IPS DF 4.7 (cell line): ENCODE measurements at regions not wholly inside any gene's neighbourhood (a gene's known extent, or its start where the extent isn't known, plus 50 kb on each side); places are given as distances from the start of the nearest gene placed in this dataset.
A peak's percentile ranks its signal among the peaks of the same experiment; 100 is the strongest.

Experiments
- DNase-seq: peaks from one replicate; pipeline ENCODE4 v3.0.0-alpha.2; 2013; ENCODE audit warnings: low spot score; ENCODE audit errors: extremely low read depth

DNA sequence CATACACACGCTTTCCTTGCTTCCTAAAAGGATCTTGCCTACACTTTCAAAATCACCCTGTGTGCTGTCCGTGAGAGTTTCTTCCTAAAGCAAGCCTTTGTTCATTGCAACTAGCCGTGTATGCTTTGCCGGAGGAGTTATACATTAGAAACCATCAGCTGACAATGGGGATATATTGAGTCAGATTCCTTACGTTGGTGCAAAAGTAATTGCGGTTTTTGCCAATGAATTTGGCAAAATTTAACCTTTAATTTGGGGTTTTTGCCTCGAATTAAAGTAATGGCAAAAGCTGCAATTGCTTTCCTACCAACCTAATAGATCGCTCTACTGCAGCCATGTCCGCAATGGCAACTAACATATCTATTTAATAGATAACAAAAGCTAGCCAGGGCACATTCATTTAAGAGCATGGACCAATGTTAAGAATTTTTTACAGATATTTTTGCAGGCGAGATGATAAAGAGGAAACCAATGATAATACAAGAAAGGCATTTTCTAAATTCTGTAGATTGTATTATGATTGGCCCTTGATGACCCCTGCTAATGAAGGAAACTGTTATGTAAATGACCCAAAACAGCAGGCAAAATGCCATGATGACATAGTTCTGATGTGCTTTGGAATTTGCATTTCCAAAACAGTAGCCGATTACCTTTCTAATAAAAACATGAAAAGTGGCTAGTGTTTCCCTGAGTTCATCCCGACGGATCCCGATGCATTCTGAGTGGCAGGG, 184.8 kb upstream of the NRP1 start:
- peak; percentile 36 for DNase-seq

DNA sequence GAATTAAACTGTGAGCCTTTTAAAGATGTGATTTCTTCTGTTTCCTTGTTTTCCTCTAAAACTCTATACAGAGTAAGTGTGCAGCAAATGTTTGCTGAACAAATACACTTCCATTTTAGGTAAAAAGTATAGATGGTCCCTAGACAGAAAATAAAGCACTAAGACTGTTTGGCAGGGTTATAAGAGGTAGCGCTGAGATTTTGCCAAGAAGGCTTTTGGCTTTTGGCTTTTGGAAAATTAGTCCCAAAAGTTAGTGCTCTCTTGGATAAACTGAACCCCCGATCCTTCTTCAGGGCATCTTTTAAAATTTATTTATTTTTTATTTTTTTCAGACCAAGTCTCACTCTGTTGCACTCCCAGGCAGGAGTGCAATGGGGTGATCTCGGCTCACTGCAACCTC, 175.7 kb upstream of the NRP1 start:
- no peak for DNase-seq

DNA sequence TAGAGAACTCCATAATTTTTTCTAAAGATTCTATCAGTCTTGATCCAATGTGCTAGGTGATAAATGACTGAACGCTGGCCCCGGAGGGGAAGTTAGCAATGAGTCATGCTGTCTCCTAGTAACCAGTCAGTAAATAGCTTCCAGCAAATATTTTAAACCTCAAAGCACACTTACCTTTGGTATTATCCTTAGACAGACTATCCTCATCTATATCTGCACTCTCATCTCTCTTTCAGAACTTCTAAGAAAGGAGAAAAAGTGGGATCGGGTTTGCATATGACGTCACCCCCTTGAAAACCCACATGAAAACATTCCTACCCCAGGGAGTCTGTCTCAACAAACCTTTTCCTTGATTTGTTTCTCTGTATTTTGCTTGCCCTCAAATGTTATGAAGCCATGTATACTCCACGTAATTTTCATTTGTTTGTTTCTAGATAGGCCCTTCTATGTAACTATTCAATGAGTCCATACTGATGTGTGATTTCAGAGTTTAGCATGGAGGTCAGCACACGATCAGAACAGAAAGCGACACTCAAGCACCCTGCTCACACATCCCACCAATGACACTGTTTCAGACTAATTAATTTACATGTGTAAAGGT, 174.9 kb upstream of the NRP1 start:
- DNase-seq = no peak

DNA sequence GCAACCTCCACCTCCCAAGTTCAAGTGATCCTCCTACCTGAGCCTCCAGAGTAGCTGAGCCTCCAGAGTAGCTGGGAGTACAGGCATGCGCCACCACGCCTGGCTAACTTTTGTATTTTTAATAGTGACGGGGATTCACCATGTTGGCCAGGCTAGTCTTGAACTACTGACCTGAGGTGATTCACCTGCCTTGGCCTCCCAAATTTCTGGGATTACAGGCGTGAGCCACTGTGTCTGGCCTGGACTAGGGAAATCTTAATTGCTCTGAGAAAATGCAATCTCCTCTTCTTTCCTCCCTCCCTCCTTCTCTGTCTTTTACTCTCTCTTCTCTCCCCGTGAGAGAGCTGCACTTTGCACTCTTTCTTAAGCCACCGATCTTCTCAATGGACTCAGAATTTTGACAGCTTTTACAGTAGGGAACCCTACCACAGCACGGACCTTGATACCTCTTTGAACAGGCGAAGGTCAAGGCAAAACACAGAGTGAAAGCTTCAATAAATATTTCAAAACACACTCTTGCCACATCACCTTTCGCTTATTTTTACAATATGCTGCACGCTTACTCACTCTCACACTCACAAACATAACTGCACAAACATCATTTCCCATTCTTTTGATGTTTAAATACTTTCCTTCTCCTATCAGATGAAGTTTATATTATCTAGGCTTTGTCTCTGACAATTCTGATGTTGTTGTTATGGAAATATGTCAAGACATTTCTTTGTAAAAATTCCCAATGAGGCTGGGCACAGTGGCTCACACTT, 173.4 kb upstream of the NRP1 start:
- DNase-seq = no peak

DNA sequence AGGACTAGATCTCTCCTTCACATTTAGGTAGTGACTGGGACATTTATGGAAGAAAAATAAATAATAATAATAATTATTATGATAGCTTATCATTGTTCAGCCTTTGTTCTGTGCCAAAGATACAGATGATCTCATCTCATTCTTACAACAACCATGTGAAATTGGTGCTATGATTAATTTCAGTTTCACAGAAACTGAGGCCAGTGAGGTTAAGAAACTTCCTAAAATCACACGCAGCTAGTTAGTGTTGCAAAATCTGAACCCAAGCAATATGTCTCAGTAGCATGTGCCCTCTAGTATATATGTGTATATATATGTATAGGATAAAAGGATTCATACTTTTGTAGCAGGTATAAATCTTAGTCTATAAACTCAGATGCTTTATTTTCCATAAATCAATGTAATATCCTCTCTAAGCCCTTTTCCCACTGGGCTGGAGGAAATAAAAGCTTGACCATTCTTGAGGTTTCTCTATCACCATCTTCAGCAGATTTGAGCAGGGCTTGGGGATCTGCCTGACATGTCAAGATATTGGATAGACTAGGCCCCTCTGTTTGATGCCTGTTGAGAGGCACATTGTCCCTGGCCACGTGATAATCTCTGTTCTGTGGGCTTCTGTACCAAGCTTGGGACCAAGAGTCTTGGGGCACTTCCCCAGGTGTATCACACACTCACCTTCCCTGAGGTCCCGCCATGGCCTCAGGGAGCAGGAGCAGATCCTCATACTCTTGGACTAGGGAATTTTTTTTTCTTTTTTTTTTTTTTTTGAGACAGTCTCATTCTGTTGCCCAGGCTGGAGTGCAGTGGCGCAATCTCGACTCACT, 172.6 kb upstream of the NRP1 start:
- DNase-seq = no peak

DNA sequence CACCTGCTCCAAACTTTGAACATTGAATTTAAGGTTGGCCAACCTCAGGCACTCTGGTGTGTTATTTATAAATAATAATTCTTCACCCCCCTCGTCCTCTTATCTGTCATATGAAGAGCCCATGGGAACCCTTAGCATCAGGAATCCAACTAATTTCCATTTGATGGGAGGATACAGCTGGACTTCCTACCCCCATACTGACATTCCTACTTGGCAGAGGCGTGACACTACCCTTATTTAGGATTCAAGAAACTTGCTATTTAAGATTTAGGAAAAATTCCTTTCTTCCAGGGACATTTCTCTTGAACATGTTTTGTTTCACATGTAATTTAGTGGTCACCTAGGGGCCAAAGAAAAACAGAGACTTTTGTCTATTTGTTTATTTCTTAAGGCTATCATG, 171.9 kb upstream of the NRP1 start:
- DNase-seq = no peak

DNA sequence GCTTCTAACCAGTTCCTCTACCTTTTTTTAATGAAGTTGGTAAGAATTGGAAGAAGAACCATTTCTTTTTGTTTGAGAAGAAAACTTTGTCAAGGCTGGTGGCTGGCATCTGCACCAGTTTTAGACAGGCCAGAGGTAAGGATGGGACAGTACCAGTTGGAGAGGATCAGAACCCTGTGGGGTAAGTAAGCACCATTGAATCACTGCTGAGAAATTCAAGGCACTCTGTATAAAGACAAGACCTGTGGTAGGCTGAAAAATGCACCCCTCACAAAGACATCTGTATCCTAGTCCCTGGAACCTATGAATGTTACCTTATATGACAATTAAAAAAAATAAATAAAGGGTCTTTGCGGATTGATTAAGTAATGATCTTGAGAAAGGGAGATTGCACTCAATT, 166.7 kb upstream of the NRP1 start:
- no peak for DNase-seq

DNA sequence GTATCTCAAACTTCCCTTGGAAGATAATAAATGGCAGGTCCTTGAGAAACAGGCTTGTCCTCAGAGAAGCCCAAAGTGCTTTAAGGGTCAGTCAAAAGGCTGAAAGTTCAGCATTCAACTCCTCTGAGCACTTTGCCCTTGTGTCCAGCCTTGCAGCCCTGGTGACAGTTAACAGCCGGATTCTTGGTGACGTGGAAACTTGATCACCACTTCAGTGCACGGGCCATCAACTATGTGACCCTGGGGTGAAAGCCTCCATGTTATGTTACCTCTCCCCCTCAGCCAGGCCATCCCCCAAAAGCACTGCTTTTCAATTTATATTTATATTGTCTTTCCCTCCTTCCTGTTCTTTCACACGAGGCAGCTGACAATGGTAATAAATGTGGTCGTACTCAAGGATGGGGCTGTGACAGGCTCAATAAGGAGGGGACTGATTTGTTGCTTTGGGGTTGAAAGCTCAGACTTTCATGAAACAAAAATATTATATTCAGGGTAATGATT, 164.0 kb upstream of the NRP1 start:
- no peak for DNase-seq

DNA sequence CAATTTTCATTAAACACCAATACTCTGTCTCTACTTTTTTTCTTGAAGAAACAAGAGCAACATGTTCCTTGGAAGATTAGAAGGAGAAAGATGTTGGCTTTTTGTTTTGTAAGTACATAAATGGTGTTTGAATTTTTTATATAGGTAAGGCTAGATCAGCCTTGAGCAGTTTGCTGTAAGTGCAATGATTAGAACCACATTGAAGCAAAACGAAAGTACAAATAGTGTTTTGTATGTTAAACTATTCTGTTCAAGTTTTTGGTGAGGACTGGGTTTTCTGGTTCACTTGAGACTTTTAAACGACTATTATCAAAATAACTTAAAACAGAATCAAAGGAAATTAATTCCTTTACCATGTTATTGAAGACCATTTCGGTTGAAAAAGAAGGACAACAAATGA, 162.9 kb upstream of the NRP1 start:
- no peak for DNase-seq

DNA sequence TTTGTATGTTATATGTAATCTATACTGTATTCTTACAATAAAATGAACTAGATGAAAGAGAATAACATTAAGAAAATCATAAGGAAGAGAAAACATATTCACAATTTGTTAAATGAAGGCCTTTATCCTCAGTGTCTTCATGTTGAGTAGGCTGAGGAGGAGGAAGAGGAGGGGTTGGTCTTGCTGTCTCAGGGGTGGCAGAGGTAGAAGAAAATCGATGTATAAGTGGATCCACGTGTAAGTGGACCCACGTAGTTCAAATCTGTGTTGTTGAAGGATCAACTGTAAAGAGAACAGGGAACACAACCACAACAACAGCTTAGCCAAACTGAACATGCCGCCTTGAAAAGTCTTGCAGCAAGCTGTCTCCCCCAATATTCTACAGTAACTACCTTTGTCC, 161.6 kb upstream of the NRP1 start:
- no peak for DNase-seq

DNA sequence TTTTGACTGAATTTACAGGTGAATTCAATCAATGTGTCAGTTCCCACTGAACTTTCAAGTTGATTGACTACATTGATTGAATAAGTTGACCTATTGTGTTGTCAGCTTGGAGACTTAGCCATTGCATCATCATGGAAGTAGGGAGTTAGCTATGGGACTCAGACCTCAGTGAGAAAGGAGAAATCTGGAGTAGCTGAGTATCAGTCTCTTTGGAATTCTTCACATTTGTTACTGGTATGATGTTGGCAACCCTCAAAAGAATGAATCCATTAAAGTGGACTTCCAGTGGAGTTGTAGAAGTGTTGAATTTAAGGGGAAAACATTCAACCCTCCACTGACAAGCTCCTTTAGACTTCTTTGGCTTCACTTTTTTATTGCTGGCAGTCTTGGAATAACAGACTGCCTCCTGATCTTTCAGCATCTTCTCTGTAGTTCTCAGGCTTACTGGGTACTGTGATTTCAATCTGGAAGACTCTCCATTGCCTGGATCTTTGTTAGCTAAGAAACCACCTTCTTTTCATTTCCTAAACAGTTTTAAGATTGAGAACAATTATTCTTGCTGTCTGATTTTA, 160.3 kb upstream of the NRP1 start:
- DNase-seq = no peak

DNA sequence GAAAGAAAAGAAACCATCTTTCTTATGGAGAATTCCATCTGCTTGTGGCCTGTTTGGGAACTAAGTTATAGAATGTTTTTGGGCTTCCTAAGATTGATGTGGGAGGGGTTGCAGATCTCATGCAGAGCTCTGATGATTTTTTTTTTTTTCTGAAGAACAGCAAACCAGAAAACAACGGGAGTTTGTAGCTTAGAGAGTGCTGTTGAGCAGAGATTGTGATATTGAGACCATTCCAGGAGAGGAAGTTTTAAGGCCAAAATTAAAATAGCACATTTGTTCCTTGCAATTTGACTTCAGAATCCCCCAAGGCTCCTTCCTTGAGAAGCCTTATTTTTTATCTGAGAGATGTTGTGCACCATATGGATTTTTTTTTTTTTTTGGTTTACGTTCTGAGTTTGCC, 159.5 kb upstream of the NRP1 start:
- DNase-seq = no peak

DNA sequence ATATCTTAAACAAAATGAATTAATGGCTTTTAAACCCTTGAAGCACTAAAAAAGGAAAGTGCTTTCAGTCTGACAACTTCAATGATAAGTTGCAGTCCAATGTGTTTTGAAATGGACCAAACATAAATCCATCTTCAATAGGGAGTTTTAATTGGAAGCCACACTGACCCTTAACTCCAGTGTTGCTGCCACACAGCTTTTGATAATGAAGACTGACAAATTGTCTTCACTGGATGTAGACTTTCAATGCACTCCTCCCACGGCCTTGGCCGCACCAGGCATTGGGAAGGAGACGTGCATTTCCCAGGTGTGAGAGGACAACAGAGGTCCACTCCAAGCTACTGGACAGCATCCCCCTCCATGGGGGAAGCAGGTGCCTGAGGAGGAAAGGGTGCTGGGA, 159.0 kb upstream of the NRP1 start:
- DNase-seq = no peak

DNA sequence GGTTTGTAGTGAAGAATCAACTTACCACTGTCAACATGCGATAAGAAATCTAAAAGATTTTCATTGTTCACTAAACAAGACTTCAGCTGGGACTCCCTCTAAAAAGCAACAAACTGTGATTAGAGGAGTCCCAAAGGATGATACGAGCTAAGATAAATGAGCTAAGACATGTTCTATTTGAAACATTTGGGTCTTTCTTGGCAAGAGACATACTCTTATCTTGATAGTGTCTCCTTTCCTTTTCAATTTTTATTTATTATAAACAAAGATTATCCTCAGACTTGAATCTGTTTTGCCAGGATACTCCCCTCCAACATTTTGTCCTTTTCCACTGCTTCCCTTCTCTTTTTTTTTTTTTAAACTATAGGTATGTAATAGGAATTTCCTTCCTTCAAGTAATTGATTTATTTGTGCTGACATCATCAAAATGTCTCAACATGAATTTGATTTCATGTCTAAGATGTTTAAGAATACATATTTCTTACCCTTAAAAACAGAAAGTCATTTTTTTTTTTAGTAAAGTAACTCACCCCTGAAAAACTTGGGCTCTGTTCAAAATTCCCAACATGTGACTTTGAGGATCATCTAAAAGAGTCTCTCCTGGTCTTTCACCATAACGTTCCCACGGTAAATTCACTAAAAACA, 158.4 kb upstream of the NRP1 start:
- no peak for DNase-seq

DNA sequence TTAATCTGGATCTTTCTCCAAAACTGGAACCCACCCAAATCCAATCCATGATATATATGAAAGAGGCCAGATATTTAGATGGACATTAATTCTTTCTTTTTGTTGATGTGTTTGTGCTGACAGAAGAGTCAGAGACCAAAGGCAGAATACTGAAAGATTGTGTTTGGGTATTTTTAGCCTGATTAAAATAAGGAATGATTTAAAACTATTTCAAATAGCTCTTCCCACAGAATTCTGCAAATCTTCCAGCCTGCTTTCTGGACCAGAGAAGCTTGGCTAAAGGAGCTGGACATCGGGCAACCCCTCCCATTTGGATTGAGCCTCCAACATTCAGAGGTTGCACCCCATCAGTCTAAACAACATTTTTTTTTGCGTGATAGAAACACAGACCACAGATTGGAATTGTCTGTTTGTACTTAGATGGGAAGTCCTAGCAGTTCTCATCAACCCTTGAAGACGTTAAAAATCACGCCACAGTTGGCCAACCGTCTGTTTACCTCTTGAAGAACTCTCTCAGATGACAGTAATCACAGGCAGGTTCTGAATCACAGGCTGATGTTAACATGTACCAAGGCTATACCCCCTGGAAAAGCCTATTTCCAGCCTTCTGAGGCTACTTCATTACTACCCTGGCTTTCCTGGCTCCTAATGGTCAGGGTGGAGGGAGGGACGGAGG, 155.2 kb upstream of the NRP1 start:
- DNase-seq = no peak

DNA sequence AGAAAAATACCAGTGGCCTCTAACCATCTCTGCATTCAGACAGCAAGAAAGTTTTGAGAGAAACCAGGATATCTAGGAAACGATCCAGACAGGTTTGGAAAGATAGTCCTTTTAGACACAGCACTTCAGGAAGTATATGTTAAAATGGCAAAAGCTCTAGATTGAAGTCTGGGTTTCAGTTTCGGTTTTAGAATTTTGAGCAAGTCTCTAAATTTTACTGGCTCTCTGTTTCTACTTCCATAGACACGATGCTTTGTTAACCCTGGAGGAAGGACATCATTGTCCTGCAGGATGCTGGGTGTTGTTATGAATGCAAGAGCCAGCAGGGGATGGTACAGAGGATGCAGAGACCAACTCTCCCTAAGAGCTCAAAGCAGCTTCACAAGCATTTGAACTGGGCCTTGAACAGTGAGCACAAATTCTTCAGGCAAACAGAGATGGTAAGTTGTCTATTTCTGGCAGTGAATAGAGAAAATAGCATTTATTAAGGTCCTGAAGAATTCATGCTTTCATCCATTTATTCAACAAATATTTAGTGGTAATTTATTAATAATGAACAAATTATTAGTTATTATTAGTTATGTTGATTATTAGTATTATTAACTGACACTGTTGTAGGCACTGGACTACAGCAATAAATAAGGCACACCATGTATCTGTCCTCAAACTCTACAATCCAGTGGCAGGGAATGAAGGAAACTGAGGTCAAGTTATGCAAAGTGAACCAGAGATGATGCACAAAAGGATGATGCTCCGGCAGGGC, 152.7 kb upstream of the NRP1 start:
- DNase-seq = no peak

DNA sequence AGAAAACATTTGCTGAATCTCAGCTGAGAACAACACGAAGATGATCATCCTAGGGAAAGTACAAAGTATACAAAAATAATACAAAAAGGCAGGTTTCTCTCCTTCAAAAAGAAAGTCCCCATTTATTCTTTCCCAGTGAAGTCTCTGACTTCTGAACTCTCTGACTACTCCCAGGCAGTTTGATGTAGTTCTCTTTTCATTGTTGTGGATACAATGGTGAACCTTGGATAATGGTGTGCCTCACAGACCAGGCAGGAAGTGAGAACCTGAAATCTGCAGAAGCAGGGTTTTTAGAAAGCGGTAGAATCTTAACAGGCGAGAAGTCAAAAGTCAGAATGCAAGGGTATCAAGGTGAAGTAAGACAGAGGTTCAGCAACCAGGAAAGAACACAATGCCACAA, 150.8 kb upstream of the NRP1 start:
- DNase-seq = no peak

DNA sequence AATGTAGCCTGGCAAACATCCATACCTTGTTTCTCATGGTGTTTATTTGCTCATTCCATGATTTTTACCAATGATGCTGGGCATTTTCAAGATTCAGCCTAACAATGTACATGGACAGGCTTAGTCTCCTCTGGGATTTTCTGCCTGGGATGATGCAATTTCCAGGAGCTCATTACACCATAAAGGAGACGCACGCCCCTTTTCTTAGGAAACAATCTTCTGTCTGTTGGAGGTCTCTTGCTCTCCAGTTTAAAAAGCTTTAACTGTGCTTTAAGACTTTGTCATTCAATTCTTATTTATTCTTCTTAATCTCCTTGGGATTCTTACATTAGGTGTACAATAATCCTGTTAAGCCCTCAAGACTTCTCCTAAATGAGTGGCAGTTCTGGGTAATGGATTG, 150.3 kb upstream of the NRP1 start:
- DNase-seq = no peak

DNA sequence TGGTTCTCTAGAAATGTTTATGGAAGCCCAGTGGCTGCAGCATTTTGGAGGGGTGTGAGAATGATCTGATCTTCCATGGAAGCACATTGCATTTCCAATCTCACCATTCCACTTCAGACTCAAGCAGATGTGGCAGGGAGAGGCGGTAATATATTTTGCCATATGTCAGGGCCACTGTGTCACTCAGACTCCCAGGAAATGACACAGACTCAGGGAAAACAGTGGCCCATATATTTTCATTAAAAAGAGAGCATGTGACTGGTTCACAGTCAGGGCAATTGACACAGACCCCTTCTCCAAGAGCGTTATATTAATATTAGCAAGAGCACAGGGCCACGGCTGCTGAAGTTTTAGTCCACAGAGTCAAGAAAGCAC, 149.3 kb upstream of the NRP1 start:
- DNase-seq = no peak
